CD1c-positive myeloid dendritic cell (primary cell): ENCODE measurements at regions not wholly inside any gene's neighbourhood (a gene's known extent, or its start where the extent isn't known, plus 50 kb on each side); places are given as distances from the start of the nearest gene placed in this dataset.
"Not testable (repeated sequence)": the region's sequence is repeated elsewhere in the genome, so short reads cannot be mapped to it uniquely, and the experiment has no call there.

Source experiments
- DNase-seq: peaks from one replicate; pipeline ENCODE4 v3.0.0-alpha.2; 2016; ENCODE audit errors: extremely low spot score

- DNase-seq = no peak
These were observed 158.9 kb downstream of the PCTP start for GRCh38 chr17:55909776-55910175.

- no peak for DNase-seq
These were observed 160.3 kb downstream of the PCTP start for GRCh38 chr17:55911186-55911585.

GRCh38 chr17:55925440-55925839, 174.6 kb downstream of the PCTP start:
- DNase-seq = no peak

GRCh38 chr17:55926276-55926990, 175.6 kb downstream of the PCTP start:
- DNase-seq = no peak

- DNase-seq = no peak
These were observed 179.5 kb downstream of the PCTP start for GRCh38 chr17:55930291-55930809.

GRCh38 chr17:55931446-55931845, 180.6 kb downstream of the PCTP start:
- DNase-seq = peak; percentile 14

GRCh38 chr17:55932973-55933372, 182.1 kb downstream of the PCTP start:
- DNase-seq = no peak

GRCh38 chr17:55939181-55939810, 188.4 kb downstream of the PCTP start:
- DNase-seq = not testable (repeated sequence)

GRCh38 chr17:55959756-55960155, 193.5 kb upstream of the ANKFN1 start:
- DNase-seq = no peak

GRCh38 chr17:55961386-55961785, 191.9 kb upstream of the ANKFN1 start:
- DNase-seq = no peak

- no peak for DNase-seq
These were observed 190.3 kb upstream of the ANKFN1 start for GRCh38 chr17:55962951-55963401.

- DNase-seq = no peak
These were observed 189.1 kb upstream of the ANKFN1 start for GRCh38 chr17:55964191-55964590.

- DNase-seq = no peak
These were observed 188.2 kb upstream of the ANKFN1 start for GRCh38 chr17:55965051-55965450.

- no peak for DNase-seq
These were observed 183.5 kb upstream of the ANKFN1 start for GRCh38 chr17:55969562-55970324.

- no peak for DNase-seq
These were observed 174.7 kb upstream of the ANKFN1 start for GRCh38 chr17:55978578-55978977.

GRCh38 chr17:55983096-55983495, 170.2 kb upstream of the ANKFN1 start:
- DNase-seq = no peak

- DNase-seq = no peak
These were observed 166.5 kb upstream of the ANKFN1 start for GRCh38 chr17:55986817-55987216.

- DNase-seq = no peak
These were observed 164.4 kb upstream of the ANKFN1 start for GRCh38 chr17:55988861-55989260.

- no peak for DNase-seq
These were observed 162.8 kb upstream of the ANKFN1 start for GRCh38 chr17:55990332-55991006.

GRCh38 chr17:55996826-55997225, 156.4 kb upstream of the ANKFN1 start:
- DNase-seq = no peak

GRCh38 chr17:56000411-56000810, 152.9 kb upstream of the ANKFN1 start:
- DNase-seq = no peak

- not testable (repeated sequence) for DNase-seq
These were observed 150.6 kb upstream of the ANKFN1 start for GRCh38 chr17:56002656-56003055.
